ENCODE measurements at regions not wholly inside any gene's neighbourhood (a gene's known extent, or its start where the extent isn't known, plus 50 kb on each side); places are given as distances from the start of the nearest gene placed in this dataset.

DNA sequence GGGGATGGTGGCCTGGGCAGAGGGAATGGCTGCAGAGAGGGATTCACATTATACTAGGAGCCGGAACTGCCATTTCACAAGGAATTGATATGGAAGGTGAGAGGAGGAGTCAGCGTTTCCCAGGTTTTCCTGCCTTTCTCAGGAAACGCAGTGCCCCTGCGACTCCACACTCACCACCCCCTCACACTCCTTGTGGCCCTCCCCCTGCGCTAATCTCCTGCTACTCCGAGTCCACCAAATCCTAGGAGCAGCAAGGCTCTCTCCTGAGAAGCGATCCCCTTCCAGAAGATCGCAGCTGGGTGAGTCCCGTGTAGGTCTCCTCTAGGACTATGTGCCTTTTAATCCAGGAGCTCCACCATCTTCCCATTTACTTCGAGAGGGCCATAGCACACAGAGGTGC lies 140.6 kb downstream of the VAPA start:
- no peak for DNase-seq (ENCODE audit: low spot score)
- TF ChIP-seq, protein P1, sequence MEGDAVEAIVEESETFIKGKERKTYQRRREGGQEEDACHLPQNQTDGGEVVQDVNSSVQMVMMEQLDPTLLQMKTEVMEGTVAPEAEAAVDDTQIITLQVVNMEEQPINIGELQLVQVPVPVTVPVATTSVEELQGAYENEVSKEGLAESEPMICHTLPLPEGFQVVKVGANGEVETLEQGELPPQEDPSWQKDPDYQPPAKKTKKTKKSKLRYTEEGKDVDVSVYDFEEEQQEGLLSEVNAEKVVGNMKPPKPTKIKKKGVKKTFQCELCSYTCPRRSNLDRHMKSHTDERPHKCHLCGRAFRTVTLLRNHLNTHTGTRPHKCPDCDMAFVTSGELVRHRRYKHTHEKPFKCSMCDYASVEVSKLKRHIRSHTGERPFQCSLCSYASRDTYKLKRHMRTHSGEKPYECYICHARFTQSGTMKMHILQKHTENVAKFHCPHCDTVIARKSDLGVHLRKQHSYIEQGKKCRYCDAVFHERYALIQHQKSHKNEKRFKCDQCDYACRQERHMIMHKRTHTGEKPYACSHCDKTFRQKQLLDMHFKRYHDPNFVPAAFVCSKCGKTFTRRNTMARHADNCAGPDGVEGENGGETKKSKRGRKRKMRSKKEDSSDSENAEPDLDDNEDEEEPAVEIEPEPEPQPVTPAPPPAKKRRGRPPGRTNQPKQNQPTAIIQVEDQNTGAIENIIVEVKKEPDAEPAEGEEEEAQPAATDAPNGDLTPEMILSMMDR (IDR thresholded peaks at IDR 0.05; ENCODE audit: poor library complexity), result no peak
- TF ChIP-seq EZH2 (IDR thresholded peaks at IDR 0.05; ENCODE audit: borderline replicate concordance) (no peak), EZH2phosphoT487 (IDR thresholded peaks at IDR 0.05; ENCODE audit: low read depth, severe bottlenecking, unreplicated experiment) (no peak)
- H3K9me3 ChIP-seq (ENCODE audit: low read depth), result no peaks in the 10 kb centered on the region
- H2AFZ ChIP-seq, result no peak overlapping the region
- no peaks in the 10 kb centered on the region for H3K9me2 ChIP-seq (replicated peaks; ENCODE audit: insufficient read depth)
- H3K27ac ChIP-seq, result no peak overlapping the region
- H3K4me2 ChIP-seq, result no peak overlapping the region
- no peaks in the 10 kb centered on the region for H3K27me3 ChIP-seq
- peaks cover 29% of the 10 kb centered on the region for H3K4me1 ChIP-seq (ENCODE audit: insufficient read depth)
- no peaks in the 10 kb centered on the region for H4K20me1 ChIP-seq (ENCODE audit: insufficient read depth, poor library complexity, severe bottlenecking)
- H3K36me3 ChIP-seq (replicated peaks; ENCODE audit: insufficient read depth, low read depth), result no peaks in the 10 kb centered on the region
- WGBS (ENCODE audit: low lambda C conversion rate, missing lambda C conversion rate), result 90% methylated on average over 10 of the region's 10 CpGs
- H3K79me2 ChIP-seq, result no peaks in the 10 kb centered on the region
- H3K4me3 ChIP-seq, result no peak overlapping the region

DNA sequence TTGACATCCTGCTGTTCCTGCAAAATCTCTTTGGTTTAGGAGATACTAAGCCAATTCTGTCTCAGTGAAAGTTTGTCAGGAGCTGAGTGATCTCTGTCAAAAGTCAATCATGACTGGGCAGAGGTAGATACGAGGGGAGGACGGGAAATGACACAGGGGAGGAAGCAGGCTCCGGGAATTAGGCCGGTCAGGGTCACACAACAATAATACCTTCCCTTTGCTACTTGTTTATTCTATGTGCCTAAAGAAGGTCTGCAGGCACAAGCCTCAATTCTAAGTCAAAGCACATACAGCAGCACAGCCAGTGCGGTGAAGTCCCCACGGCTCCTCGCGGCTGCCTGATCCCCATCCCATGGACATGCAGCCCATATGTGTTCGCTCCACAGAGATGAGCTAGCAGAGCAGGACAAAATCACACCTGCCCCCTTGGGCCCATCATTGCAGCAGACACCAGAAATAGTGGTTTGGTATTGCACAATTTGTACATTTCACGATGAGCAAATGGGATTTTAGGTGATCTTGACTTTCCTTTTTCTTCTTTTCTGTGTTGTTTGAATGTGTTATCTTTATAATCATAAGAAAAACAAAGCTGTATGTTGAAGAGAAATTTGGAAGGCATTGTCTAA lies 141.4 kb downstream of the VAPA start:
- Histone ChIP-seq H3K36me3 (replicated peaks; ENCODE audit: insufficient read depth, low read depth) (no peaks in the 10 kb centered on the region), H3K4me1 (ENCODE audit: insufficient read depth) (peaks cover 32% of the 10 kb centered on the region), H4K20me1 (ENCODE audit: insufficient read depth, poor library complexity, severe bottlenecking) (no peaks in the 10 kb centered on the region), H3K27ac (no peak overlapping the region), H3K79me2 (no peaks in the 10 kb centered on the region), H3K4me2 (no peak overlapping the region), H3K4me3 (no peak overlapping the region), H2AFZ (no peak overlapping the region), H3K9me2 (replicated peaks; ENCODE audit: insufficient read depth) (no peaks in the 10 kb centered on the region), H3K9me3 (ENCODE audit: low read depth) (no peaks in the 10 kb centered on the region), H3K27me3 (no peaks in the 10 kb centered on the region)
- 96% methylated on average over 10 of the region's 10 CpGs for WGBS (ENCODE audit: low lambda C conversion rate, missing lambda C conversion rate)
- DNase-seq (ENCODE audit: low spot score), result no peak
- no peak for TF ChIP-seq EZH2 (IDR thresholded peaks at IDR 0.05; ENCODE audit: borderline replicate concordance)
- no peak for TF ChIP-seq EZH2phosphoT487 (IDR thresholded peaks at IDR 0.05; ENCODE audit: low read depth, severe bottlenecking, unreplicated experiment)
- TF ChIP-seq, protein P1 (IDR thresholded peaks at IDR 0.05; ENCODE audit: poor library complexity), result no peak

GRCh38 chr18:10056506-10056905 lies 142.7 kb downstream of the VAPA start:
- Histone ChIP-seq H3K9me2 (replicated peaks; ENCODE audit: insufficient read depth) (no peaks in the 10 kb centered on the region), H3K79me2 (no peaks in the 10 kb centered on the region), H3K4me1 (ENCODE audit: insufficient read depth) (peaks cover 44% of the 10 kb centered on the region), H2AFZ (no peak overlapping the region), H4K20me1 (ENCODE audit: insufficient read depth, poor library complexity, severe bottlenecking) (no peaks in the 10 kb centered on the region), H3K36me3 (replicated peaks; ENCODE audit: insufficient read depth, low read depth) (no peaks in the 10 kb centered on the region), H3K9me3 (ENCODE audit: low read depth) (no peaks in the 10 kb centered on the region), H3K4me2 (no peak overlapping the region), H3K4me3 (no peak overlapping the region), H3K27me3 (no peaks in the 10 kb centered on the region), H3K27ac (no peak overlapping the region)
- WGBS (ENCODE audit: low lambda C conversion rate, missing lambda C conversion rate), result 96% methylated on average over 12 of the region's 12 CpGs
- no peak for TF ChIP-seq EZH2phosphoT487 (IDR thresholded peaks at IDR 0.05; ENCODE audit: low read depth, severe bottlenecking, unreplicated experiment)
- TF ChIP-seq EZH2 (IDR thresholded peaks at IDR 0.05; ENCODE audit: borderline replicate concordance), result no peak
- TF ChIP-seq, protein P1 (IDR thresholded peaks at IDR 0.05; ENCODE audit: poor library complexity), result no peak
- DNase-seq (ENCODE audit: low spot score), result no peak

All from hepatocyte (in vitro differentiated cells).